ENCODE measurements at regions not wholly inside any gene's neighbourhood (a gene's known extent, or its start where the extent isn't known, plus 50 kb on each side); places are given as distances from the start of the nearest gene placed in this dataset.
"Not testable (repeated sequence)": the region's sequence is repeated elsewhere in the genome, so short reads cannot be mapped to it uniquely, and the experiment has no call there.

- DNase-seq (ENCODE audit: low spot score) = no peak
Measured at GRCh38 chr2:212913640-212914306, 237.6 kb downstream of the IKZF2 start.

DNA sequence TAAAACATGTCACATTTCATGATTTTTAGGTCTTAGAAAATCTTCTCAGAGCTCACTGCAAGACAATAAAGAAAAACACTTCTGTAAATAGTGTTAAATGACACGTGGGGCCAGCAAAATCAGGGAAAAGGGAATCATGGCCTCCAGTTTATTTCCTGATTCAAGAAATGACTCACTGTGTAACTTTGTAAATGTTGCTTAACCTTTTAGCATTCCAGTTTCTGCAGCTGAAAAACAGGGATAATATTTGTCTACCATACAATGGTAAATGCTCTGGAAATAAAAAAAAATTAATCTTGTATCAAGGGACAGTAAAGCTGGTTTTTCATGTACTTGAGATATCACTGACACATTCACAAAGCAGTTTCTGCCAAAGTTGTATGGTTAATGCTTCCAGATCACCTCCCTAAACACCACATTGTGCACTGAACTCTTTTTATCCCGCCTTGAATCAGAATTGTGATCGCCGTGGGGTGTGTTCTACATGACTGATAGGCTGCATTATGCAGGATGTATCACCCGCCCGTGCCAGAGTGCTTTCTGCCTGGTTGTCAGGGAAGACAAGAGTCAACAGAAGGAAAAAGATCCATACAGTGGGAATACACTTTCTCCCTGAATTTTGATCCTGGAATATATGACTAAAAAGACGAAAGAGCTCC, 238.8 kb downstream of the IKZF2 start:
- DNase-seq (ENCODE audit: low spot score) = peak; percentile 16

DNA sequence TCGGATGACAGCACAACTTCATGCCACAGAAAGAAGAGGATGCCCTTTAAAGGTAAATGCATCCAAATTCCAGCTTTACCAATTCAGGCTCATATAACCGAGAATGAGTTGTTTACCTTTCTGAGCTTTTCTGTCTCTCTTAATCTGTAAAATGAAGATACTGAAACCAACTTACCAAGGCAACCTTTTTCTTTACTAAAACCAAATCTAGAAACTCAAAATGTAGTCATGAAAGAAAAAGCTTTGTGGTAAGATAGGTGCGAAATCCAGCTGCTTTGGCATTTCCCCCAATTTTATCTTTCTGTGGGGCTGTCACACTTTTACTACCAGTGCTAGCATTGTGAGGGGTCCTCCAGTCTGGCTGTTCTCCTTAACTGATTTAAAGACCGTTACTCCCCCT, 240.4 kb downstream of the IKZF2 start:
- DNase-seq (ENCODE audit: low spot score) = no peak

DNA sequence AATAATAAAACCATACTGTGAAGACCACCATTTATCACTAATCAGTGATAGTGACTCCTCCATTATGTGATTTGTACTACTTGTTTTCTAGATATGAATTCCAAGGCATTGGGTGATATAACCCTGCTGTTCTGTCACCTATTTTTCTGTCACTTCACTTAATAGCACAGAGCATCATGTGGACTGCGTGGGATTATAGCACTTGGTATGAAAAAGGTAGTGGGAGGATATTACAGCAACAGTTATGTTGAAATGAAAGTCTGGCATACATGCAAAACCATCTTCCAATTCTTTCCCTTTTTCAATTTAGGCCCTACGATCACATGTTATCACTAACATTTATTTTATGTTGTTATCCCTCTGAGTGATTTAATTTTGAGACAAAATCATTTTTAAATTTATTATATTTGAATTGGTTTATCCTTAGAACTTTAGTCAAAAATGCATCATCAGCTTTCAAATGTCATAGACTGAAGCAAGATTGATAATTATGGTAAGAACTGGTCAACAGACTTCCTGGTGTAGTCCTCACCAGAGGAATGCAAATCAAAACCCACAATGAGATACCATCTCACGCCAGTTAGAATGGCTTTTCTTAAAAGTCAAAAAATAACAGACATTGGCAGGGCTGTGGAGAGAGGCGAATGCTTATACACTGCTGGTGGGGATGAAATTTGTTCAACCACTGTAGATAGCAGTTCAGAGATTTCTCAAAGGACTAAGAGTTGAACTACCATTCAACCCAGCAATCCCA, 242.6 kb downstream of the IKZF2 start:
- no peak for DNase-seq (ENCODE audit: low spot score)

DNA sequence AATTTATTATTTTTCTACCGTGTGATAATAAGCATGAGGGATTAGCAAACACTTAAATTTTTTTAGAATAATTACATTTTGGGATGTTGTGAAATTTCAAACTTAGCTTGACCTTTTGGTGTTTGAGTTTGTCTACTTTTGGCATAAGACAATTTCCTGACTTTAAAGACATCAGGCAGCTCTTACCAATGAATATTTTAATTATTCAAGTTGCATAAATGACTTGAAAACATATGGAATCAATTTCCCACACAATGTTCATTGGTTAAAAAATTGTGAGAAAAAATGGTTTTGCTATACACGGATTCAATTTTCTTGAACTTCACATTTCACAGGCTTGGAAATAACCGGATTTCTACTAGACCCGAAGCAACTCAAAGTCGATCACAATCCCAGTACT, 243.4 kb downstream of the IKZF2 start:
- DNase-seq (ENCODE audit: low spot score) = no peak

GRCh38 chr2:212906620-212907019, 244.8 kb downstream of the IKZF2 start:
- no peak for DNase-seq (ENCODE audit: low spot score)

- DNase-seq (ENCODE audit: low spot score) = no peak
Measured at GRCh38 chr2:212905640-212906201, 245.7 kb downstream of the IKZF2 start.

DNA sequence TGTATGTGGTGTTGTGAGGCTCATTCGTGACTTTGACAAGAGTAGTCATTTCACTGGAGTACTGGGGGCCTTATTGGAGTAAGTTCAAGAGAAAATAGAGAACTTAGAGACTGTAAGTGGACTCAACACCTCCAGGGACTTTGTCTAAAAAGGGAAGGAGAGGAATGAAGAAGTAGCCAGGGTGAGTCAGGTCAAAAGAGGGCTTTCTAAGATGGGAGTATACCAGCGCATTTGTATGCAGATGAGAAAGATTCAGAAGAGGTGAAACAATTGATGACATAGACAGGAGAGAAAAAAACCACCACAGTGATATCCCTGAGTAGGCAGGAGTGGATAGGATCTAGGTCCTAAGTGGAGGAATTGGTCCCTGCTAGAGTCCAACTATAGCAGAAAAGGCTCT, 246.8 kb downstream of the IKZF2 start:
- DNase-seq (ENCODE audit: low spot score) = no peak

DNA sequence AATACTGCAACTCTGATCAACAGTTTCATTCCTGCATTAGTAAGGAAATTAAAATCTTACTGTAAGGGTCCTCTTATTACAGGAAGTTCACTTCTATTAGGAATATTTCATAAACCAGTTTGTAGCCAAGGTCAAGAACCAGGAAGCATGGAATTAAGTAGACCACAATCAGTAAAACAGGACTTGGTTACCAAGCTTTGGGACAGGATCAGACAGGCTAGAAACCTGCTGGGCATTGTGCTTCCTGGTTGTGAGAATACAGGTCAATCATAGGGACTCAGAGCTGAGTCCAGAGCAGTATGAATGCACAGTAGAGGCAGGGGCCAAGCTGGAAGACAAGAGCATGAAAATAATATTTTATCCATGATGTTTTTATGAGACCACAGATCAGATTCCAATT, 248.0 kb downstream of the IKZF2 start:
- DNase-seq (ENCODE audit: low spot score) = no peak

DNA sequence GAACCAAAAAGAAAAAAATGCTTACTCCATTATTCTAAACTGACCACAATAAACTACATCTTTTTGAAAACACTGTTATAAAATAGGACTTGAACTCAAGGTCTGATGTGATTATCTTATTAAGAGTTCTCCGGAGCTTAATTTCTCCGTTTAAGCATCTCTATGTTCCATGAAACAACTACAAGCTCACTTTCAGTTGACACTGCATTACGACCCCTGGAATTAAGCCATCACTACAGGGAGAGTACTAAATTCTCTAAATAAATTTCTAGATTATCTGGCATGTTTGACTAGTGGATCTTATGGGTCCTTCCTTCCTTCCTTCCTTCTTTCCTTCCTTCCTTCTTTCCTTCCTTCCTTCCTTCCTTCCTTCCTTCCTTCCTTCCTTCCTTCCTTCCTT, 249.0 kb downstream of the IKZF2 start:
- DNase-seq (ENCODE audit: low spot score) = no peak

DNA sequence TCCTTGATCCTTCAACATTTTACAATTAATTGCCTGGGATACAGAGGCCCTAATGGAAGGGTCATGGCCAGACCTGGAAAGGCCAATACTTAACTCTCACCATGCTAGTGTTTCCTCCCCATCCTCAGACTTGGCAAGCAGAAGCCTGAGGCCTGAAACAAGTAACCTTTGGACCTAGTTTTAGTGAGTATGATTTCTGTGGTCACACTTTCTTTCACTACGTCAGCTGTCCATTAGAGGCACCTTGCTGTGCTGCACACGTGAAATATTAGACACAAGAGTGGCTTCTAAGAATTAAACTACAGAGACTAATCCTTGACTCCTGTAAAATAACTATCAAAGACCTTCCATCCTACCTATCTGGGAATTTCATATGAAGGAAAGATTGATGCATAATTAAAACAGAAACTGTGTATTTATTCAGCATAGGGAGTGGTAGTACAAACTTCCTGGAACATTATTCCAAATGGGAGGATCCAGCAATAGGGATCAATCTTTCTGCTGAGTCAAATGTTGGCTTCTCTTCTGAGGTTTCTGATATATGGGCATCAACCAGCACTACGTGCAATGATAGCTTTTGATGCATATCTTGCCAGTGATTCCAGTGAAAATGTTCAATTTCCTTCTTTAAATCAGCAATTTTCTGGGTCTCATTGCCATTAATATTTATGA, 249.7 kb downstream of the IKZF2 start:
- no peak for DNase-seq (ENCODE audit: low spot score)

GRCh38 chr2:212900715-212901114, 250.7 kb downstream of the IKZF2 start:
- DNase-seq (ENCODE audit: low spot score) = no peak

GRCh38 chr2:212898011-212898410, 253.4 kb downstream of the IKZF2 start:
- no peak for DNase-seq (ENCODE audit: low spot score)

- DNase-seq (ENCODE audit: low spot score) = no peak
Measured at GRCh38 chr2:212897296-212897695, 254.1 kb downstream of the IKZF2 start.

- no peak for DNase-seq (ENCODE audit: low spot score)
Measured at GRCh38 chr2:212894026-212894425, 257.4 kb downstream of the IKZF2 start.

GRCh38 chr2:212893216-212893615, 258.2 kb downstream of the IKZF2 start:
- DNase-seq (ENCODE audit: low spot score) = no peak

GRCh38 chr2:212892193-212892592, 259.2 kb downstream of the IKZF2 start:
- peak; percentile 38 for DNase-seq (ENCODE audit: low spot score)

GRCh38 chr2:212891580-212891979, 259.8 kb downstream of the IKZF2 start:
- no peak for DNase-seq (ENCODE audit: low spot score)

- DNase-seq (ENCODE audit: low spot score) = no peak
Measured at GRCh38 chr2:212882626-212883025, 268.8 kb downstream of the IKZF2 start.

DNA sequence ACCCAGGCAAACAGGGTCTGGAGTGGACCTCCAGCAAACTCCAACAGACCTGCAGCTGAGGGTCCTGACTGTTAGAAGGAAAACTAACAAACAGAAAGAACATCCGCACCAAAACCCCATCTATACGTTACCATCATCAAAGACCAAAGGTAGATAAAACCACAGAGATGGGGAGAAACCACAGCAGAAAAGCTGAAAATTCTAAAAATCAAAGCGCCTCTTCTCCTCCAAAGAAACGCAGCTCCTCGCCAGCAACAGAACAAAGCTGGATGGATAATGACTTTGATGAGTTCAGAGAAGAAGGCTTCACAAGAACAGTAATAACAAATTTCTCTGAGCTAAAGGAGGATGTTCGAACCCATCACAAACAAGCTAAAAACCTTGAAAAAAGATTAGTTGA, 274.9 kb downstream of the IKZF2 start:
- not testable (repeated sequence) for DNase-seq (ENCODE audit: low spot score)

GRCh38 chr2:212875950-212876349, 275.5 kb downstream of the IKZF2 start:
- not testable (repeated sequence) for DNase-seq (ENCODE audit: low spot score)

- no peak for DNase-seq (ENCODE audit: low spot score)
Measured at GRCh38 chr2:212873256-212873655, 278.2 kb downstream of the IKZF2 start.
